ENCODE measurements at regions not wholly inside any gene's neighbourhood (a gene's known extent, or its start where the extent isn't known, plus 50 kb on each side); places are given as distances from the start of the nearest gene placed in this dataset.

DNA sequence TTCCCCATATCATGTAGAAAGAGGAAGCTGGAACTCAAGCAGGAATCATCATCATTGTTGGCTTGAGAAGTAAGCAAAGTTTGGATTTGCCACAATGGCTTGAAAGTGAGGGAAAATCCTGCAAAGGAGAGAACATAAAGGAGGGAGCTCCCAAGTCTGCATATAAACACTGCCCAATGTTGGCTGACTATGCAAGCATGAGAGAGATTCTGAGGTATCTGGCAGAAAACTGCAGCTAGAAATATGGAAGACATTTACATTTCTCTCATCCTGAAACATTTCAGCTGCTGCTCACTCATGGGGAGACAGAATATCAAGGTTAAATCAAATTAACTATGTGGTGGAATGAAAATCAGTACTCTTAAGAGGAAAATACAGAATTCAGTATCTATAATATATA is 415.6 kb upstream of the TNC start:
- ChIA-PET CTCF (no interaction called here), POLR2A (no interaction called here)
- Mint-ChIP-seq H3K27ac (no peak overlapping the region), H3K36me3 (no peaks in the 10 kb centered on the region), H3K4me1 (no peaks in the 10 kb centered on the region), H3K9me3 (no peaks in the 10 kb centered on the region), H3K4me3 (no peak overlapping the region), H3K27me3 (peaks cover 19 to 27% of the 10 kb centered on the region in 2 donors)
- H3K27ac ChIP-seq (ENCODE audit: low read length), result no peak overlapping the region
- DNase-seq, result no peak
- no peak for ATAC-seq (replicated peaks in 1 of 4)
- no peaks in the 10 kb centered on the region for H3K27me3 ChIP-seq (replicated peaks in 1 of 2; ENCODE audit: control insufficient read depth in 2 of 2, extremely low read depth in 1 of 2, insufficient read depth in 2 of 2, low read length in 1 of 2)
- H3K9me3 ChIP-seq, result no peaks in the 10 kb centered on the region
- H3K36me3 ChIP-seq (ENCODE audit: control insufficient read depth in 2 of 2, extremely low read depth in 1 of 2, insufficient read depth in 1 of 2, low read length in 1 of 2), result no peaks in the 10 kb centered on the region
- H3K4me3 ChIP-seq (ENCODE audit: control insufficient read depth in 1 of 2, extremely low read depth in 1 of 2, low read length in 1 of 2), result no peak overlapping the region
- H3K4me1 ChIP-seq (ENCODE audit: control insufficient read depth in 1 of 2, extremely low read depth in 1 of 2, insufficient read depth in 2 of 2, low read length in 2 of 2), result no peaks in the 10 kb centered on the region

DNA sequence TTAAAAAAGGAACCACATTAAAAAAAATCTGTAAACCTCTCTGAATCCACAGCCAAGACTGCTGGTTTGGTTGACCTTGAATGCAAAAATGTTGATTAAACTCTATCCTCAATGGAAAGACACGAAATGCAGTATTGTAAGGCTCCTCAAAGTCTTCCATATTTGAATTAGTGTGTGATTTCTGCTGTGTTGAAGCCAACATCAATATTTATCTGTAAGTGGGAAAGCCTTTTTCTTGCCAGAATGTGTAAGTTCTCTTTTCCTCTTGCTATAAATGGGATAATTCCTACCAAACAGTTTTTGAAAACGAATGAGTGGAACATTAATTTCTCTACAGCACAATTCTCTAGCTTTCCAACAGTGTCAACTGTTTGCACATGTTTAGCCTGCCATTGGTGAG is 422.1 kb upstream of the TNC start:
- Mint-ChIP-seq H3K4me1 (no peaks in the 10 kb centered on the region), H3K36me3 (no peaks in the 10 kb centered on the region), H3K4me3 (no peak overlapping the region), H3K27me3 (peaks cover 7 to 8% of the 10 kb centered on the region in 2 donors), H3K27ac (no peak overlapping the region), H3K9me3 (no peaks in the 10 kb centered on the region)
- Histone ChIP-seq H3K36me3 (ENCODE audit: control insufficient read depth in 2 of 2, extremely low read depth in 1 of 2, insufficient read depth in 1 of 2, low read length in 1 of 2) (no peaks in the 10 kb centered on the region), H3K4me3 (ENCODE audit: control insufficient read depth in 1 of 2, extremely low read depth in 1 of 2, low read length in 1 of 2) (no peak overlapping the region), H3K27me3 (replicated peaks in 1 of 2; ENCODE audit: control insufficient read depth in 2 of 2, extremely low read depth in 1 of 2, insufficient read depth in 2 of 2, low read length in 1 of 2) (no peaks in the 10 kb centered on the region), H3K4me1 (ENCODE audit: control insufficient read depth in 1 of 2, extremely low read depth in 1 of 2, insufficient read depth in 2 of 2, low read length in 2 of 2) (no peaks in the 10 kb centered on the region), H3K27ac (ENCODE audit: low read length) (no peak overlapping the region), H3K9me3 (no peaks in the 10 kb centered on the region)
- ChIA-PET POLR2A (no interaction called here), CTCF (no interaction called here)
- ATAC-seq (replicated peaks in 1 of 4), result no peak
- no peak for DNase-seq
- WGBS (ENCODE audit: insufficient coverage), result no CpG with 5 or more reads among the region's 2 CpGs

DNA sequence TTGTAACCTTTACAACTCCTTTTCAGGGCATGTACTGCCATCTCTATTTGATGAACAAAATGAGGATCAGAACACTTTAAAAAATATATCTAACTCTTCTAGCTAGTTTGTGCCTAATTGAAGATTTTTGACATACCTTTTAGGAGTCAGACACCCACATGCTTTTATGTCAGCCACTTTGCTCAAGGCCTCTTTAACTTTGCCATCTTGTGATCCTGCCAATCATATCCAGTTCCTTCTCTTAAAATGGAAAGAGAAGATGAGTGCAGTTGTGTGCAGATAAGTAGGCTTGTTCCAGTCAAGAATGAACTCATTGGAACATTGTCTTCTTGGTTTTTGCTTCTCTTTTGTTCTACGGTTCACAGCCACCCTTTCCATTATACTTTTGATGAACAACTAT is 425.6 kb upstream of the TNC start:
- POLR2A ChIA-PET, result no interaction called here
- no peaks in the 10 kb centered on the region for H3K36me3 ChIP-seq (ENCODE audit: control insufficient read depth in 2 of 2, extremely low read depth in 1 of 2, insufficient read depth in 1 of 2, low read length in 1 of 2)
- no peaks in the 10 kb centered on the region for H3K4me1 ChIP-seq (ENCODE audit: control insufficient read depth in 1 of 2, extremely low read depth in 1 of 2, insufficient read depth in 2 of 2, low read length in 2 of 2)
- CTCF ChIA-PET, result no interaction called here
- DNase-seq (no peak), ATAC-seq (replicated peaks in 1 of 4) (no peak)
- no peaks in the 10 kb centered on the region for H3K9me3 ChIP-seq
- H3K27me3 ChIP-seq (replicated peaks in 1 of 2; ENCODE audit: control insufficient read depth in 2 of 2, extremely low read depth in 1 of 2, insufficient read depth in 2 of 2, low read length in 1 of 2), result no peaks in the 10 kb centered on the region
- H3K27ac Mint-ChIP-seq, result no peak overlapping the region
- H3K27me3 Mint-ChIP-seq, result peaks cover 2 to 11% of the 10 kb centered on the region in 2 donors
- no peak overlapping the region for H3K27ac ChIP-seq (ENCODE audit: low read length)
- no peaks in the 10 kb centered on the region for H3K9me3 Mint-ChIP-seq
- WGBS (ENCODE audit: insufficient coverage), result no CpG with 5 or more reads among the region's 1 CpG
- no peak overlapping the region for H3K4me3 Mint-ChIP-seq
- no peaks in the 10 kb centered on the region for H3K4me1 Mint-ChIP-seq
- H3K4me3 ChIP-seq (ENCODE audit: control insufficient read depth in 1 of 2, extremely low read depth in 1 of 2, low read length in 1 of 2), result no peak overlapping the region
- no peaks in the 10 kb centered on the region for H3K36me3 Mint-ChIP-seq

DNA sequence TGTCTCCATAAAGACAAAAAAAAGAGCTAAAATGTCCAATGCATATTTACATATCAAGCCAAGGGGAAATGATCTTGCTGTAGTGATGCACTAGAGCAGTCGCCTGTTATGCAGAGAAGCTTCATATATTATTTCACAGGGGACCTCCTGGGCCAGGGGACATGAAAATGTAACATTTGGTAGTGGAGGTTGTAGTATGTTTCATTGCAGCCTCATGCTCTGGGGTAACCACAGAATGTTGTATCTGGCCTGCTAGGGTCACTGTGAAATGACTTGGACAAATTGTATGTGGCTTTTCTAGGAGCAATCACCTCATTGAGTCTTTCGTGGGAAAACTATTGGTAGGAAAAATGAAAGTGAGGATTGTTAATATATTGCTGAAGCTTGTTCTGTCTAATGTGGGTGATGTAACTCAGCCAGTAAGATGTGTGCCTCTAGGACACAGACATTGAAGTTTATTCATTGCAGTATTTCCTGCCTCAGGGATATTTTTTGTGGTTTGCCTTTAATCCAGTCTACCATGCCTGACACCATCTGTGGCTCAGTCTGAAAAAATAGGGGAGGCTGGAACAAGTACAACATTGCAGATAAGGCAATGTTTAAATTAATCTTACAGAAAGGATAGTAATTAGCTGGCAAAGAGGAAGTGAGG is 430.8 kb upstream of the TNC start:
- H3K27me3 ChIP-seq (replicated peaks in 1 of 2; ENCODE audit: control insufficient read depth in 2 of 2, extremely low read depth in 1 of 2, insufficient read depth in 2 of 2, low read length in 1 of 2), result no peaks in the 10 kb centered on the region
- POLR2A ChIA-PET, result no interaction called here
- no peaks in the 10 kb centered on the region for H3K4me1 ChIP-seq (ENCODE audit: control insufficient read depth in 1 of 2, extremely low read depth in 1 of 2, insufficient read depth in 2 of 2, low read length in 2 of 2)
- ATAC-seq (replicated peaks in 1 of 4) (no peak), DNase-seq (no peak)
- Mint-ChIP-seq H3K4me1 (no peaks in the 10 kb centered on the region), H3K27me3 (peaks cover 2 to 27% of the 10 kb centered on the region in 2 donors), H3K9me3 (no peaks in the 10 kb centered on the region), H3K27ac (no peak overlapping the region), H3K4me3 (no peak overlapping the region), H3K36me3 (no peaks in the 10 kb centered on the region)
- H3K4me3 ChIP-seq (ENCODE audit: control insufficient read depth in 1 of 2, extremely low read depth in 1 of 2, low read length in 1 of 2), result no peak overlapping the region
- no peaks in the 10 kb centered on the region for H3K36me3 ChIP-seq (ENCODE audit: control insufficient read depth in 2 of 2, extremely low read depth in 1 of 2, insufficient read depth in 1 of 2, low read length in 1 of 2)
- no peak overlapping the region for H3K27ac ChIP-seq (ENCODE audit: low read length)
- CTCF ChIA-PET, result no interaction called here
- H3K9me3 ChIP-seq, result no peaks in the 10 kb centered on the region
- WGBS (ENCODE audit: insufficient coverage), result 27% methylated on average over 1 of the region's 2 CpGs

DNA sequence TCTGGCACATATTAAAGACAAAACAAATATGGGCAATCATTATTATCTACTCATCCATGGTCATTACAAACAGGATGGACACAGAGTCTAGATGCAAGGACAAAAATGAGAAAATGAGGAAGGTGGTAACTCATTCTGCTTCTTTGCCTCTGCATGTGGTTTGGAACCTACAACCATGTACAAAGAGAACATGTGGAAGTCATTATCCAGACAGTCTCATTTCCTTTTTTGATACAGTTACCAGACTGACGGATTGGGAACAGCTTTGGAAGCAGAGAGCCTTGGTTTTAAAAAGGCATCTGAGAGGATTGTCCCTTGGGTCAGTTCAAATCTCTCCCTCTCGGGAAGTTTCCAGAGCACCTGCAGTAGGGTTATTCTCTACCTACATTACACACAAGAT is 433.4 kb upstream of the TNC start:
- Histone ChIP-seq H3K36me3 (ENCODE audit: control insufficient read depth in 2 of 2, extremely low read depth in 1 of 2, insufficient read depth in 1 of 2, low read length in 1 of 2) (no peaks in the 10 kb centered on the region), H3K4me1 (ENCODE audit: control insufficient read depth in 1 of 2, extremely low read depth in 1 of 2, insufficient read depth in 2 of 2, low read length in 2 of 2) (no peaks in the 10 kb centered on the region), H3K27me3 (replicated peaks in 1 of 2; ENCODE audit: control insufficient read depth in 2 of 2, extremely low read depth in 1 of 2, insufficient read depth in 2 of 2, low read length in 1 of 2) (no peaks in the 10 kb centered on the region), H3K27ac (ENCODE audit: low read length) (no peak overlapping the region), H3K9me3 (no peaks in the 10 kb centered on the region), H3K4me3 (ENCODE audit: control insufficient read depth in 1 of 2, extremely low read depth in 1 of 2, low read length in 1 of 2) (no peak overlapping the region)
- H3K27me3 Mint-ChIP-seq, result peaks cover 6 to 30% of the 10 kb centered on the region in 2 donors
- H3K4me1 Mint-ChIP-seq, result no peaks in the 10 kb centered on the region
- H3K36me3 Mint-ChIP-seq, result no peaks in the 10 kb centered on the region
- H3K9me3 Mint-ChIP-seq, result peaks cover 0 to 9% (median 7%) of the 10 kb centered on the region in 3 donors
- ATAC-seq (replicated peaks in 1 of 4) (no peak), DNase-seq (no peak)
- H3K4me3 Mint-ChIP-seq, result no peak overlapping the region
- POLR2A ChIA-PET, result no interaction called here
- H3K27ac Mint-ChIP-seq, result no peak overlapping the region
- CTCF ChIA-PET, result no interaction called here
- no CpG with 5 or more reads among the region's 2 CpGs for WGBS (ENCODE audit: insufficient coverage)

DNA sequence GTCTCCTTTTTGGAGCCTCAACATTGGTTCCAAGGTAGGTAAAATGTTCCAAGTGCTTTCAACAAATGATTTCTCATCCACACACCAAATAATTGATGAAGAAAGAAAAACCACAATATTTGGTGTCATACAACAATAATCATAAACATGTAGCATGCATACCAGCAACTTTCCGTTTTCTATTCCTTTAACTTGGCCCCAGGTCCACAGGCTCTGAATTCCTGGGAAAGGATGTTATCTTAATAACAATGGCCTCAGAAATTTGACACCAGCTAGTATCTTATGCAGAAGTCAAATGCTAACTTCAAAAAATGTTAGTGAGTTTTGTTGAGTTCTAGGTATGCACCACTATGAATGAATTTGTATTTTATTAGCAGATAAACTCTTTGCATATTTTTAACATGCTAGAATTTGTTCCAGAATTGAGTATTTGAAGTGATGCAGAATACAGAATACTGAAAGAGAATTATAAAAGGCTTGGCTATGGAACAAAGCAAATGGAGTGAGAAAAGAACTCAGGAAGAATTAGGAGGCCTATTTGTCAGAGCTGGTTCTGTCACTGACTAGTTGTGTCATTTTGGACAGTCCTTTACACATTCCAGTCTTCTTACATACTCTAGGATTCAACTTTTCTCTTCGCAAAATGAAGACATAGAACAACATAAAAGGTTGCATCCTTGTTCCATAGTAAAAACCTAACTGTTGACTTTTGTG is 435.3 kb upstream of the TNC start:
- no CpG with 5 or more reads among the region's 2 CpGs for WGBS (ENCODE audit: insufficient coverage)
- ChIA-PET POLR2A (no interaction called here), CTCF (no interaction called here)
- no peaks in the 10 kb centered on the region for H3K36me3 ChIP-seq (ENCODE audit: control insufficient read depth in 2 of 2, extremely low read depth in 1 of 2, insufficient read depth in 1 of 2, low read length in 1 of 2)
- H3K27me3 Mint-ChIP-seq, result peaks cover 6 to 21% of the 10 kb centered on the region in 2 donors
- peaks cover 7 to 23% (median 8%) of the 10 kb centered on the region in 3 donors for H3K9me3 Mint-ChIP-seq
- no peaks in the 10 kb centered on the region for H3K9me3 ChIP-seq
- no peak for DNase-seq
- no peaks in the 10 kb centered on the region for H3K27me3 ChIP-seq (replicated peaks in 1 of 2; ENCODE audit: control insufficient read depth in 2 of 2, extremely low read depth in 1 of 2, insufficient read depth in 2 of 2, low read length in 1 of 2)
- no peak overlapping the region for H3K4me3 ChIP-seq (ENCODE audit: control insufficient read depth in 1 of 2, extremely low read depth in 1 of 2, low read length in 1 of 2)
- no peak overlapping the region for H3K4me3 Mint-ChIP-seq
- no peaks in the 10 kb centered on the region for H3K36me3 Mint-ChIP-seq
- no peak overlapping the region for H3K27ac ChIP-seq (ENCODE audit: low read length)
- no peak overlapping the region for H3K27ac Mint-ChIP-seq
- no peak for ATAC-seq (replicated peaks in 1 of 4)
- H3K4me1 Mint-ChIP-seq, result no peaks in the 10 kb centered on the region
- H3K4me1 ChIP-seq (ENCODE audit: control insufficient read depth in 1 of 2, extremely low read depth in 1 of 2, insufficient read depth in 2 of 2, low read length in 2 of 2), result no peaks in the 10 kb centered on the region

All from T-cell (primary cell).